ENCODE measurements at regions not wholly inside any gene's neighbourhood (a gene's known extent, or its start where the extent isn't known, plus 50 kb on each side); places are given as distances from the start of the nearest gene placed in this dataset.
"Not testable (repeated sequence)": the region's sequence is repeated elsewhere in the genome, so short reads cannot be mapped to it uniquely, and the experiment has no call there.

GRCh38 chr14:78023112-78023511, 147.1 kb upstream of the NRXN3 start:
- no peak for ATAC-seq (ENCODE audit: low read depth)
- no peak overlapping the region for H3K4me3 Mint-ChIP-seq

GRCh38 chr14:78028471-78028870, 141.7 kb upstream of the NRXN3 start:
- Mint-ChIP-seq H3K4me1 (no peaks in the 10 kb centered on the region), H3K4me3 (no peak overlapping the region), H3K9me3 (no peaks in the 10 kb centered on the region), H3K36me3 (no peaks in the 10 kb centered on the region), H3K27ac (no peak overlapping the region), H3K27me3 (peaks cover 18% of the 10 kb centered on the region)
- POLR2A ChIA-PET: no interaction called here
- DNase-seq (no peak), ATAC-seq (ENCODE audit: low read depth) (no peak)

More at GRCh38 chr14:78023112-78023511, 147.1 kb upstream of the NRXN3 start:
- H3K4me1 Mint-ChIP-seq: no peaks in the 10 kb centered on the region
- H3K27ac Mint-ChIP-seq: no peak overlapping the region
- POLR2A ChIA-PET: no interaction called here
- peaks cover 7% of the 10 kb centered on the region for H3K27me3 Mint-ChIP-seq
- no peak for DNase-seq
- no peaks in the 10 kb centered on the region for H3K9me3 Mint-ChIP-seq
- no peaks in the 10 kb centered on the region for H3K36me3 Mint-ChIP-seq

GRCh38 chr14:78029601-78030372, 140.4 kb upstream of the NRXN3 start:
- POLR2A ChIA-PET: no interaction called here
- ATAC-seq (ENCODE audit: low read depth): no peak
- peaks cover 18% of the 10 kb centered on the region for H3K27me3 Mint-ChIP-seq

GRCh38 chr14:78043349-78043748, 126.8 kb upstream of the NRXN3 start:
- H3K4me1 Mint-ChIP-seq: no peaks in the 10 kb centered on the region
- no peak for DNase-seq
- no peak overlapping the region for H3K4me3 Mint-ChIP-seq
- H3K27ac Mint-ChIP-seq: no peak overlapping the region
- no peaks in the 10 kb centered on the region for H3K9me3 Mint-ChIP-seq
- POLR2A ChIA-PET: no interaction called here
- peaks cover 3% of the 10 kb centered on the region for H3K27me3 Mint-ChIP-seq
- ATAC-seq (ENCODE audit: low read depth): no peak
- no peaks in the 10 kb centered on the region for H3K36me3 Mint-ChIP-seq

More at GRCh38 chr14:78029601-78030372, 140.4 kb upstream of the NRXN3 start:
- Mint-ChIP-seq H3K9me3 (no peaks in the 10 kb centered on the region), H3K27ac (no peak overlapping the region), H3K36me3 (no peaks in the 10 kb centered on the region), H3K4me1 (no peaks in the 10 kb centered on the region), H3K4me3 (no peak overlapping the region)
- no peak for DNase-seq

- Mint-ChIP-seq H3K4me1 (no peaks in the 10 kb centered on the region), H3K36me3 (no peaks in the 10 kb centered on the region), H3K27ac (no peak overlapping the region), H3K4me3 (no peak overlapping the region), H3K9me3 (peaks cover 2% of the 10 kb centered on the region), H3K27me3 (peaks cover 2% of the 10 kb centered on the region)
- POLR2A ChIA-PET: no interaction called here
- ATAC-seq (ENCODE audit: low read depth) (no peak), DNase-seq (no peak)
Measured at GRCh38 chr14:78048120-78048519, 122.1 kb upstream of the NRXN3 start.

GRCh38 chr14:78056890-78057289, 113.3 kb upstream of the NRXN3 start:
- H3K27ac Mint-ChIP-seq; ATAC-seq (ENCODE audit: low read depth); DNase-seq; H3K27me3 Mint-ChIP-seq; H3K36me3 Mint-ChIP-seq; H3K4me3 Mint-ChIP-seq; H3K4me1 Mint-ChIP-seq; H3K9me3 Mint-ChIP-seq; POLR2A ChIA-PET: not testable (repeated sequence)

GRCh38 chr14:78070344-78070743, 99.8 kb upstream of the NRXN3 start:
- H3K36me3 Mint-ChIP-seq: no peaks in the 10 kb centered on the region
- no peaks in the 10 kb centered on the region for H3K4me1 Mint-ChIP-seq
- peaks cover 7% of the 10 kb centered on the region for H3K27me3 Mint-ChIP-seq
- no peak for DNase-seq
- H3K4me3 Mint-ChIP-seq: no peak overlapping the region
- ATAC-seq (ENCODE audit: low read depth): no peak
- no peaks in the 10 kb centered on the region for H3K9me3 Mint-ChIP-seq
- H3K27ac Mint-ChIP-seq: no peak overlapping the region
- POLR2A ChIA-PET: no interaction called here

- no peaks in the 10 kb centered on the region for H3K36me3 Mint-ChIP-seq
- no peak for ATAC-seq (ENCODE audit: low read depth)
Measured at GRCh38 chr14:78071016-78071549, 99.1 kb upstream of the NRXN3 start.

GRCh38 chr14:78073028-78073427, 97.1 kb upstream of the NRXN3 start:
- H3K4me1 Mint-ChIP-seq: no peaks in the 10 kb centered on the region
- no peak overlapping the region for H3K27ac Mint-ChIP-seq
- no peak overlapping the region for H3K4me3 Mint-ChIP-seq
- H3K9me3 Mint-ChIP-seq: no peaks in the 10 kb centered on the region
- peaks cover 5% of the 10 kb centered on the region for H3K27me3 Mint-ChIP-seq
- DNase-seq (no peak), ATAC-seq (ENCODE audit: low read depth) (no peak)
- no peaks in the 10 kb centered on the region for H3K36me3 Mint-ChIP-seq
- POLR2A ChIA-PET: no interaction called here

More at GRCh38 chr14:78071016-78071549, 99.1 kb upstream of the NRXN3 start:
- Mint-ChIP-seq H3K9me3 (no peaks in the 10 kb centered on the region), H3K4me1 (no peaks in the 10 kb centered on the region), H3K27ac (no peak overlapping the region), H3K4me3 (no peak overlapping the region), H3K27me3 (peaks cover 5% of the 10 kb centered on the region)
- no peak for DNase-seq
- POLR2A ChIA-PET: no interaction called here

- Mint-ChIP-seq H3K27ac (no peak overlapping the region), H3K9me3 (no peaks in the 10 kb centered on the region), H3K4me1 (no peaks in the 10 kb centered on the region), H3K36me3 (no peaks in the 10 kb centered on the region), H3K4me3 (no peak overlapping the region), H3K27me3 (peaks cover 5% of the 10 kb centered on the region)
- POLR2A ChIA-PET: no interaction called here
- DNase-seq (no peak), ATAC-seq (ENCODE audit: low read depth) (no peak)
Measured at GRCh38 chr14:78074561-78074960, 95.6 kb upstream of the NRXN3 start.

GRCh38 chr14:78075033-78075432, 95.1 kb upstream of the NRXN3 start:
- peaks cover 5% of the 10 kb centered on the region for H3K27me3 Mint-ChIP-seq
- ATAC-seq (ENCODE audit: low read depth): no peak
- H3K27ac Mint-ChIP-seq: no peak overlapping the region
- no peak overlapping the region for H3K4me3 Mint-ChIP-seq
- POLR2A ChIA-PET: no interaction called here
- H3K9me3 Mint-ChIP-seq: no peaks in the 10 kb centered on the region
- H3K4me1 Mint-ChIP-seq: no peaks in the 10 kb centered on the region
- no peaks in the 10 kb centered on the region for H3K36me3 Mint-ChIP-seq
- no peak for DNase-seq

GRCh38 chr14:78075555-78076277, 94.5 kb upstream of the NRXN3 start:
- ATAC-seq (ENCODE audit: low read depth) (no peak), DNase-seq (no peak)
- Mint-ChIP-seq H3K27ac (no peak overlapping the region), H3K36me3 (no peaks in the 10 kb centered on the region), H3K4me3 (no peak overlapping the region), H3K9me3 (no peaks in the 10 kb centered on the region), H3K27me3 (peaks cover 5% of the 10 kb centered on the region), H3K4me1 (no peaks in the 10 kb centered on the region)
- POLR2A ChIA-PET: no interaction called here

GRCh38 chr14:78081245-78081644, 88.9 kb upstream of the NRXN3 start:
- H3K27ac Mint-ChIP-seq: no peak overlapping the region
- ATAC-seq (ENCODE audit: low read depth) (no peak), DNase-seq (no peak)
- no peak overlapping the region for H3K4me3 Mint-ChIP-seq
- H3K4me1 Mint-ChIP-seq: no peaks in the 10 kb centered on the region
- POLR2A ChIA-PET: no interaction called here
- H3K27me3 Mint-ChIP-seq: peaks cover 7% of the 10 kb centered on the region
- H3K36me3 Mint-ChIP-seq: no peaks in the 10 kb centered on the region
- H3K9me3 Mint-ChIP-seq: no peaks in the 10 kb centered on the region

- POLR2A ChIA-PET: no interaction called here
- Mint-ChIP-seq H3K4me1 (no peaks in the 10 kb centered on the region), H3K27me3 (peaks cover 7% of the 10 kb centered on the region), H3K36me3 (no peaks in the 10 kb centered on the region), H3K27ac (no peak overlapping the region), H3K9me3 (no peaks in the 10 kb centered on the region), H3K4me3 (no peak overlapping the region)
- no peak for DNase-seq
- ATAC-seq (ENCODE audit: low read depth): no peak
Measured at GRCh38 chr14:78083837-78084236, 86.3 kb upstream of the NRXN3 start.
